ENCODE measurements at regions not wholly inside any gene's neighbourhood (a gene's known extent, or its start where the extent isn't known, plus 50 kb on each side); places are given as distances from the start of the nearest gene placed in this dataset.

DNA sequence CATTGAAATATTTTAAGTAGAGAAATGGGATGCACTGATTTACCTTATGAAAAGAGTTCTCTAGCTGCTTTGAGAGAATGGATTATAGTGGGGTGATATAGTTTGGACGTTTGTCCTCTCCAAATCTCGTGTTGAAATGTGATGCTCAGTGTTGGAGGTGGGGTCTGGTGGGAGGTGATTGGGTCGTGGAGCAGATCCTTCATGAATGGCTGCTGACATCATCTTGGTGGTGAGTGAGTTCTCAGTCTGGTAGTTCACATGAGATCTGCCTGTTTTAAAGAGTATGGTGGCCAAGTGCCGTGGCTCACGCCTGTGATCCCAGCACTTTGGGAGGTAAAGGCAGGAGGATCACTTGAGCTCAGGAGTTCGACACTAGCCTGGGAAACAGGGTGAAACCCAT is 58.7 kb upstream of the SH3RF3 start:
- DNase-seq: no peak

DNA sequence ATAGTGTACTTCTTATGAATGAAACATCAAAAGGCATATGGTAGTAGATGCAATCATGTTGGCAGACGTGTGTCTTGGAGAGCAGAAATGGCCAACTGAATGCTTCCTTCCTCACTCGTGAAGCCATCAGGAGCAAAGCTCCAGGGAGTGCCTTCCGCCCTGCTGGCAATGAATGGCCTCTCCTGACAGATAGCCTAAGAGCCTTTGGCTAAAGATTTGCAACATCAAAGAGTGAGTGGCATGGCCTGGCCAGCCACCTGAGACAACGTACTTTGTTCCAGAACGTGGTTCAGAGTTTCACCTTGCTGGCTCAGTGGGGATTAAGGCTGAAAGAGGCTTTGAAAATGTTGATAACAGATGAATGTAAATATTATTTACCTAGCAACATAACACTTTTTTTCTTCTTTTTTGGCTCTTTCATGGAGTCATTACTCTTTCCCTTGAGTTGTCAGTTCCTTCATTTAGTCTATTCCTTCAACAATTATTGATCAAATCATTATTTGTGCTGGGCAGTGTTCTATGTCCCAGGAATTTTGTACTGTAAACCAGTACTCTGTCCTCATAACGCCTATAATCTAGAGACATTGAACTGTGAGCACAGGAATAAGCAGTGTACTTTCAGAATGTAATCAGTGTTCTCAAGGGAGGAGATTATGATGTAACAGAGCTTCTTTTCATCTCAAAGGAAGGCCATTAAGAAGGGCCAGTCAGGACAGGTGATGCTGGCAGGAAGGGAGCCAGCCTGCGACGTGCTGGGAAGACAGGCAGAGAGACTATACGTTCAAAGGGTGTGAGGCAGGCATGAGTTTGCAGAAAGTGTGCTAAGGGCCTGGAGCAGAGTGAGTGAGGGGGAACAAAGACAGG is 59.4 kb upstream of the SH3RF3 start:
- DNase-seq: no peak

DNA sequence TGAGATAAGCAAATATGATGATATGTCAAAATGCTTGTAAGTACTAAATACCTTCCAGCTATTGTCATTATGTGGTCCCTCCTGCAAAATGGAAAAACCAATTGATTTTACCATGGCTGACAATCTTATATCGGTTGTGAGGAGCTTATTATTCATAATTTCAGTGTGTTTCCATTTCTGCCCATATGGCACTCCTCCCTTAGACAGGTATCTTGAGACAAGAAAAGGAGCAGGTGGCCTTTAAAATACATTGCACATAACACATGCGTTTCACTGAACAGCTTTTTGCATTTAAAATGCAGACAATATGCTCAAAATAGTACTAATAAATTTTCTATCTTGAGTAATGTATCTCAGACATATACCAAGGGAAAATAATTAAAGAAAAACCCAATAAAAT is 60.2 kb upstream of the SH3RF3 start:
- DNase-seq: no peak

DNA sequence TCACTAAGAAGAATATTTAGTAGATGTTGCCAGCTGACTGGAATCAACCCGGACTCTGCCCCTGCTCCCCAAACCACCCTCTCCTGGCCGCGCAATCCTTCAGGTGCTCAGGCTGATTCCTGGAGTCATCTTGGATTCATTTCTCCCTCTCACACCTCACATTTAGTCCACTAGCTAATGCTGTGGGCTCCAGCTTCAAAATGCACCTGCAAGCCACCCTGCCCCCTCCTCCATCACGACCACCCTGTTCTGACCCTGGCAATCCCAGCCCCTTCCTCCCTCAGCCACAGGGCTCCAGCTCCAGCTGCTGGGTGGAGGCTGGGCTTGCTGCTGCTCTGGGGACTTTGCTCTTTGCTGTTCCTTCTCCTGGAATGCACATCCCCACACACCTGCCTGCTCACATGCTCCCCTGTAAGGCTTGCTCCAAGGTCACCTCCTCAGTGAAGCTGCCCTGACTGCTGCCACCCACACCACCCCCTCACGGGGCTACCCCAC is 61.3 kb upstream of the SH3RF3 start:
- DNase-seq: no peak

DNA sequence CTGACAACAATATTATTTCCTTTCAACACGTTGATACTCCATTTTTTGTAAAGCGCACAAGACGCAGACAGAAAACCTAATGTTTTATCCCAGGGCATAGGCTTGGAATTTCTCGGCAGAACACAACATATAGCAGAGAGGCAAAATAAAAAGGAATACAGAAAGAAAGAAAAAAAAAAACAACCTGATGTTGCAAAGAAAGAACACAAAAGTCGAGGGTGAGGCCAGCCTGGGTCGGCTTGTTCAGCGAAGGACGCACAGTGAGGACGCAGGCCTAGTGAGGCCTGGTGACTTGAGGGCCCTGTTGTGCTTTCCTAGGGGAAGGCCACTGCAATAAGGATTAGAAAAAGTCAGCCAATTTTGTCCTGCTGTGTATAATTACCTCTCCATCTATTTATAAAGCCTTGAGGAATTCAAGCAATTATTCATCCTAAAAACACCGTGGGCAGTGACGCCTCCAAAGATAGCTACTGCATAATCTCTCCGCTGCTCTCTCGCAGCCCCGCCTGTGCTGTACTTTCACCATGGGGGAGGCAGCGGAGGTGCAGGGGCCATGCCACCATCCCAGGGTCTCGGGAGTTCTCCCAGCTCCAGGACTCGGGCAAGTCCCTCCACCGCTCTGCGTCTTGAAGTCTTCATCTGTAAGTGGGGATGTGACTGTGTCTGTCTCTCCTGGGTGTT is 61.9 kb upstream of the SH3RF3 start:
- no peak for DNase-seq

DNA sequence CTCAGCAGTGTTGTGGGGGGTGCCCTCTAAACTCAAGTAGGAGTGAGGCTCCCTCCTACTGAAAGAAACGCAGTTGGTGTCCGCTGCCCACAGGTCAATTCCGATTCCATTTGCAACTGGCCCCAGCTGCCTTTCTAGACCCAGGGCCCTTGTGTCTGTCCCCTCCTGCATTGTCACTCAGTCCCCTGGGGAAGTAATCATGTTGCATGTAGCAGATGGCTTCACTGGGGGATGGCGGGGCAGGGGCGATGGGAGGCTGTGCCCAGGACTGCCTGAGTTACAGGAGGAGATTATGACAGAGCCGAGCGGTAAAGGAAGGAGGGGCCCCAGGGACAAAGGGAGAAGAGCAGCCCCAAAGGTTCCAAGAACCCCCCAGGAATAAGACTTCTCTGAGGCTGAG is 62.5 kb upstream of the SH3RF3 start:
- DNase-seq: no peak

DNA sequence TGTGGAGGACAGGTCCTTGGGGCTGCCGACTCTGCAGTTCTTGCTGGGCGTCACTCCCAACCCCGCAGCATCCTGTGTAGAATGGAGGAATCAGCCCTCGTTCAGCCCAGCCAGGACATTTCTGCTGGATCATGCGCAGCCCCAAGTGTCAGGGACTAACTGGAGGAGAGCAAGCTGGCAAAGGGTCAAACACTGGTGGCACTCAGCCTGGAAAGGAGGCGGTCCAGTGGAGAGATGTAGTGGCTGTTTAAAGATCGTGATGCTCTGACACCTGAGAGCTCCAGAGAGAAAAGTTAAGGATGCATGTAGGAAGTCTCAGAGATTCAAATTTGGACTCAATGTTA is 63.6 kb upstream of the SH3RF3 start:
- DNase-seq: no peak

DNA sequence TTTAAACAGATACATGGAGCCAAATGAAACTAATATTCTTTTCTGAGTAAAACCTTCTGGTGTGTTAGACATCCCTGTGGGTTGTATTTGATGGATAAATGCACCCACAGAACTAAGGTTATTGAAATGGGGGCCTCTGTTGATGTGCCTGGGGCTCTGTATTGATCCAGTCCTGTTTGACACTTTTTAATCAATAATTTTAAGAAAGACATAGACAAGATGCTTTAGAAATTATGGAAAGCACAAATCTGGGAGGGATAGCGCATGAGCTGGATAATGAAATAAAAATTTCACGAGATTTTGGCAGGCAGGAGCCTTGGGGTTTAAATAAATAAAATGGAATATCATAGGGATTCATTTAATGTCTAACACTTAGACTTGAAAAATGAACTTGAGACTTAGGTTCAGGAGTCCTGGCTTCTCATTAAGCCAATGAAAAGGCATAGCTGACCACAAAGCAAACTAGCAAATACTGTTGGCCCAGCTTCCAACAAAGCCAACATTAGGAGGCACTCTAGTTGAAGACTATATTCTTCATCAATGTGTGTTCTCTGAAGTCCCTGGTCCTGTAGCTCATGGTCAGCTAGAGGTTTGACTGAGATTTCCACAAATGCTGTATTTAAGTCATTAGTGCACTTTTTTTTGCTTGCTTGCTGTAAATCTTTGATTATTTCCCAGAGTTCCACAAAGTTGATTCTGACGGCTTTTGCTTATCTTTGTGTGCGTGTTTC is 64.2 kb upstream of the SH3RF3 start:
- DNase-seq: no peak

DNA sequence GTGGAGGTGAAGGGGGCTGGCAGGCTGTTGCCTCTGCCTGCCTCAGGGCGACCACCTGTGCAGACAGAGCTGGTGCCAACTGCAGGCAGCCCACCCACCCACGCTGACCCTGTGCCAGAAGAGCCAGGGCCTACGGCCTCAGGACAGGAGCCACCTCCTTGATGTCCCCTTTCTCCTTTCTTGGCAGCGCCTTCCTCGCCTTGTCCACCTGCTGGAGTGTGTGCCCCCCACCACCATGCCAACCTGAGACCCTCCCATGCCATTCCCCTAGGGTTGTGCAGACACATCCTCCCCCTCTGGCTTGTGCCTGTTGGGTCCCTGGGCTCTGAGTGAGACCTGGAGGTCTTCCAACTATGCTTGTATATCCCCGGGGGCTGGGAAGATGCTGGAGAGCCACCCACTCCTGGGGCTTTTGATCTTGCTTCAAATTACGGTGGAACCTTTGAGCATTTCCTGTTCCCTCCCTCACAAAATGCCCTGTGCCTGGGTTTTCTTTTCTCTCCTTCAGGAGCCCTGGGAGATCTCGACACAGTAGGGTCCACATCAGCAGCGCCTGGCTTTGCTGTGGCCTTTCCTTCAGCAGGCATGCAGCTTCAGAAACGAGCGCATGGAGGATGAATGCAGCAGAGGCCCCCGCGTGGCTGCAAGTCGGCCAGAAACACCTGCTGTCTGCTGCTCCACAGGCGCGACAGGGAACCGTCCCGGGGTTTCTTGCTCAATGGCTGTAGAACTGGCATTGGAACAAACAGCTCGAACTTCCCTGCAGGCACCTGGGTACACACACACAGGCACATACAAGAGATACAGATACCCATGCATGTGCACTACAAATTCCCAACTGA is 65.9 kb upstream of the SH3RF3 start:
- DNase-seq: no peak

DNA sequence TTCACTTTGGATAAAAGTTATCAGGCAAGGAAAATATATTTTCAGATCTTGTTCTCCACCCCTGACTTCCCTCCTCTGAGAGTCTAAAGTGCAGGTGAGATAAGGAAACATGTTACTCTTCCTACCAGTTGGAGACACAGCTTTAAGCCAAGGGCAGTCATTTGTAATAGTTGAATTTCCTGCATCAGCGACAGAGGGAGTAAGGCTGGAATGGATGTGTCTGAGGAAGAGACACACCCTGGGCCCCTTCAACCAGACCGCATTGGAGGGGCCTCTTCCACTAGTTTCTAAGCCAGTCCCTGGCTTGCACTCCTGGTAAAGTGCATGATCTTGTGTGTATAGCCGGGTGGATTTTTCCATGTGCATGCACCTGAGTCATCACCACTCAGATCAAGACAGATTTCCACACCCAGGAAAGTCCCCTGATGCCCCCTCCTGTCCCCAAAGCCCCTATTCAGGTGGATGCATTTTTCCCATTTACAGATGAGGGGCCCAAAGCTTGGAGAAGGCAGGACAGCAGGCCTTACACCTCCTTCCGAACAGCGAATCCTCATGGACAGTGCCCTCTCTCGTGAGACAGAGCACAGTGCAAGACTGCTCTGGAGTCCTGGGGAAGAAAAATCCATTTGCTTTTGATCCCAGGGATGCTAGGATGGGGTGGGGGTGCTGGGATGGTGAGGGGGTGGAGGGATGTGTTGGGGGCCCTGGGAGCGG is 66.7 kb upstream of the SH3RF3 start:
- no peak for DNase-seq

DNA sequence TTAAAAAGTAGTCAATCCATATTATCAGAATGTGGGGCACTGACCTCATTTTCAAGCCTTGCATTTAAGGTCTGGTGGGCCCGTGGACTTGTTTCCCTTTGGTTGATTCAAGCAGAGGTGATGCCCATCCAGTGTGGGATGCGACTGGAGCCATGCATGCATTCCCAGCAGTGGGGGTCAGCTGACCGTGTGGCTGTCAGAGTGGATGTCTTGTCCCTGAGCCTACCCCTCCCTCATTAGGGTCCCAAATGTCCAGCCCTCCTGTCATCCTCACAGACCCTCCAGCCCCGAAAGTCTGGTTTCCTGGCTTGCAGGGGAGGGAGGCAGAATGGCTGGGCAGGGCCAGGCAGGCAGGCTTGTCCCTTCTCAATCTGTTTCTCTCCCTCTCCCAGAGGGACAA is 67.3 kb upstream of the SH3RF3 start:
- DNase-seq: no peak

DNA sequence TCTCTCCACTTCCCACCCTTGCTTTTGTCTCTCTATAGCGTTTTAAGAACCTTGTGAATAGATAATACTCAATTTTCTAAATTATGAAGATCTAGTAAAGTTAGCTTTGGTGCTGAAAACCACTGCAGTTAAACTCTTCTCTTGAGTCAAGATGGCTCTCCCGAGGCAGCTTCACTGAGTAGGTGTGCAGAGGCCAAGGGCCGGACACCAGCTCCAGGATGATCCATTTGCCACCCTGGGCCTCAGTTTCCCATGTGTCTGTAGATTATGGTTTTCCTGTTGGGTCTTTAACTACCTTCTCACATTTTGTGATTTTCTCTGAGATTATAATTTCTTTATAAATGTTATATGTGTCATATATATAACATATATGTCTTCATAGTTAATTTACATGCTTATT is 68.5 kb upstream of the SH3RF3 start:
- DNase-seq: no peak

DNA sequence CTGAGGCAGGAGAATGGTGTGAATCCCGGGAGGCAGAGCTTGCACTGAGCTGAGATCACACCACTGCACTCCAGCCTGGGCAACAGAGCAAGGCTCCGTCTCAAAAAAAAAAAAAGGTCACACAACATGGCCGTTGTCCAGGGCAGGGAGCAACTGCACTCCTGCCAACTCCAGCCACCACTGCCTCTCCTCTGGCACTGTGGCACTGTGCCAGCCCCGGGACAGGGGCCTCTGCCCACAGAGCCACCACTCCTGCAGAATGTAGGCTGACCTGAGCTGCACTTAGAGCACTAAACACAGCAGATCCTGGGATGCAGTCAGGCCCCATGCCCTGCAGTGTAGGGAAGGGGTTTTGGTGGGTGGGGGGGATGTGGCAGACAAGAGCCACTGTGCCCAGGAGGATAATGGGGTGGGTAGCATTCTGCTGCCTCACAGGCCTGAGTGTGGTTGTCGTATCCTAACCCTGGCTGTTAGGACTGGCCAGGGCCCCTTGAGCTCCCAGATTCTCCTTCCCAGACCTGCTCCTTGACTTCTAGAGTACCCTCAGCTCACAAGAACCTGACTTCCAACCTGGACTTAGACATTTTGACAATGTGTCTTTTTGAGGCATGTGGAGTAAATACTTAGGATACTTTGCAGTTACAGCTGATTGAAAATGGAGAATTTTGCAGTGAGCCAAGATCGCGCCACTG is 69.4 kb upstream of the SH3RF3 start:
- no peak for DNase-seq

DNA sequence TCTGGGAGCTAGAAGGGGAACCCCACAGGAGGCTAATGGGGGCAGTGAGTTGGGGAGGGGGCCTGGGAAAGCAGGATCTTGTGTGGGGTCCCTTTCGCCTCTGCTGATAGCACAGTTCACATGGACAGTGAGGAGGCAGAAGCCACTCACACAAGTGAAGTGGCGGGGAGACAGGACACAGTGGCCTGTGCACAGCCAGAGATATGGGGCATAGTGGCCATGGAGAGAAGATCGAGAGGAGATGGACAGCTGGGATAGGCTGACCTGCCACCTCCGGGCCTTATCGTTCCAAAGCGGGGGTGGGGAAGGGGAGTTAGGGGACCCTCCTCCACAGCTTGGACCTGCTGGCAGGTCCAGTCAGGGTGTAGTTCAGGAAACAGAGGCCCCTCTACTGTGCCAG is 69.8 kb upstream of the EDAR start:
- no peak for DNase-seq

DNA sequence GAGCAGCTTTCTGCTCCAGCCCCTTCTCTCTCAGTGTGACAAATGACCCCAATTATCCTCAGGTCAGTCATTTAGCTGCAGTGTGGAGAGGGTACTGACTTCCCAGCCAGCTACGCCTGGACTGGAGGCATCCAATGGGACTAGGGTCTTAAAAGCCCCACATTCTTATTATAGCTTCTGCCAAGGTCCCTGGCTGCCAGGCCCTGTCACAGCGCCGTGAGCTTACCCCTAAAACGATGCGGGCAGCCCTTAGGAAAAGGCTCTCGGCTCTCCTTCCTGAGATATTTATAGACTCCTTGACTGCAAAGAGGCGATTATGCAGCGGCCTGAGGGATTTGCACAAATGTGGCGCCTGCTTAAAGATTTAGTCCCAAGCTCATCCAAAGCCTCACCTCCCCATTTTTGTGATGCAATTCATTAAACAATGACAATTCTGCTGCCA is 69.2 kb upstream of the EDAR start:
- no peak for DNase-seq

DNA sequence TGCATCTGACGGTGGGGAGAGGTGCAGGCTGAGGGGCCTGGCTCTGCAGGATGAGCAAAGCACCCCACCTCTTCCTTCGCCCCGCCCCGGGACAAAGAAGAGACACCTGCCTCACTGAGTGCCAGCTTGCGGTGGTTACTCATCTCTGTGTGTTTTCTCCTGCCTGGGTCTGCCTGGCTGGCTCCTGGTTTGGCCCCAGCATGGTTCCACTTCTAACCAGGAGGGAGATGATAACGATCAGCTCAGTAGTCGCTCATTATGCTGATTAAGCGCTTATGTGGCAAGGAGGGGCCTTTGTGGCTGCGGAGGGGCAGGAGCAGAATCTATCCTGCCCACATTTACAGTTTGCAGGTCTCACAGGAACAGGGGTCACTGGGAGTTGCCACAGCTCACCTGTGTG is 68.7 kb upstream of the EDAR start:
- no peak for DNase-seq

DNA sequence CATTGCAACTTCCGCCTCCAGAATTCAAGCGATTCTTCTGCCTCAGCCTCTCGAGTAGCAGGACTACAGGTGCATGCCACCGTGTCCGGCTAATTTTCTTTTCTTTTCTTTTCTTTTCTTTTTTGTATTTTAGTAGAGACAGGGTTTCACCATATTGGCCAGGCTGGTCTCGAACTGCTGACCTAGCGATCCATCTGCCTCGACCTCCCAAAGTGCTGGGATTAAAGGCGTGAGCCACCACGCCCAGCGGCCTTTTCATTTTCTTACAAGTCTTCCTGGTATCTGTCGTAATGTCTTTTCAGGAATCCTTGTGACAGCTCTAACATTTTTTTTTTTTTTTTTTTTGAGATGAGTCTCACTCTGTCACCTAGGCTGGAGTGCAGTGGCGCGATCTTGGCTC is 66.4 kb upstream of the EDAR start:
- no peak for DNase-seq

DNA sequence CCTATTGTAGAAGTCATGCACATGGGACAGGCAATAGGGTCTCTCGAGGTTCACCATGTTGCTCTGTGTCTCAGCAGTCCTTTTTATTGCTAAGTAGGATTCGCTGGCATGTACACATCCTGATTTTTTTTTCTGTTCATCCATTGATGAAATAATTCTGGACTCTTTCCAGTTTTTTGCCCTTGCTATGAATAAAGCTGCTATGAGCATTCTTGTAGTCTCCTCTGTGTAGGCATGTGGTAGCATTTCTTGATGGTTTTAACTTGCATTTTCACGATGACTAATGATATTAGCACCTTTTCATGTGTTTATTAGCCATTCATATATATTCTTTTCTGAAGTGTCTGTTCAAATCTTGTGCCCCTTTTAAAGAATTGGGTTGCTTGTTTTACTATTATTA is 65.8 kb upstream of the EDAR start:
- DNase-seq: no peak

DNA sequence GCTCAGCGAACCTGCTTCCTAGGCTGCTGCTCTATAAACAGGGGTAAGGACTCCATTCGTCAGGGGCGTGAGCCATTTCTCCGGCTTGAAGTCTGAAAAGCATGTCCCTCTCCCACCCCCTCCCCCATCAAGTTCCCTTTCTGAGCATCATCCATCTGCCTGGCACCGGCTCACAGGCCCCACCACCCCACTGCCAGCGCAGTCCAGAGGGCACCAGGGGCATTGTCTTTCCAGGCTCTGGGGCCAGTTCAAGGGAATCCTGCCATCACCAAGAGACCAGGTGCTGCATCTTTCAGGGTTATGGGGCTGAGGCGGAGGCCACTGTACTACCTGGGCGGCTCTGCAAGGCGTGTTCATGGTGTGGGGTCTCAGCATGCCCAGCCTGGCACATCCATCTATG is 64.7 kb upstream of the EDAR start:
- no peak for DNase-seq

DNA sequence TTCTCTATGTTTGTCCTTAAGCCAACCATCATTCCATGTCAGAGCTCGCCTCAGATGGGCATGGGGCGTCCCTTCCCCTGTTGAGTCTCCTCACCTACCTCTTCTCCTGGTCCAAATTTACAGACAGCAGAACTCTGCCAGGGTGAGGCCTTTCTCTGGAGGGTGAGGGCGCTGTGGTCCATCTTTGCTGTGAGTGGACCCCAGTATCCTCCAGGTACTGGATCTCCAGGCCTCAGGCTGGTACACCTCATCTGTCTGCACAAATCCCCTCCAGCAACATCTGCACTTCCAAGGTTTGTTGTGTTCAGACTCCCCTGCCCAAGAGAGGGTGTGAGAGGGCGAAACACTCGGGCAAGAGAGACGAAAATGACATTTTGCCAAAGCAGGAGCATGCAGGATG is 63.9 kb upstream of the EDAR start:
- no peak for DNase-seq

DNA sequence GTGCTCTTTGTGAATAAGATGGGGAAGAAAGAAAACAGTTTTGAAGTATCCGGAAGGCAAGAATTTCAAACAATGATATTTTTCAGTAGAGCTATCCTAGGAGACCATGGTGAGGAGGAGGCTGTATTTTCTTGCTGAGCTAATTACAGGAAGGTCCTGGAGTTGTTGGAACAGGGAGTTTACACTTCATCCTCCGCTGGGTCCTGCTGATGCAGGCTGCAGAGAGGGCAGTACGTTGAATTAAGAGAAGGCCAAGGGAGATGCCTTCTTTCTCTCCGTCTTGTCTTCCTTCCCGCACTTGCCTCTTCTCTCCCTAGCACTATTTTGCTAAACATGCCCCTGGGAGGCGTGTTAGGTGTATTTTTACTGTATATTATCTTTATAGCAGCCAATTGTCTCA is 60.0 kb upstream of the EDAR start:
- no peak for DNase-seq
